T47D (cell line): ENCODE measurements at regions not wholly inside any gene's neighbourhood (a gene's known extent, or its start where the extent isn't known, plus 50 kb on each side); places are given as distances from the start of the nearest gene placed in this dataset.
"Not testable (repeated sequence)": the region's sequence is repeated elsewhere in the genome, so short reads cannot be mapped to it uniquely, and the experiment has no call there.

ENCODE experiments used
- DNase-seq, 2 experiments: peaks; one replicate each; pipeline versions ENCODE4 v3.0.0 to v3.0.0-alpha.2; 2011 to 2012; ENCODE audit warnings: low read depth in 1 of 2, low spot score in 1 of 2
- JUND ChIP-seq: IDR thresholded peaks from 2 replicates; pipeline ENCODE4 v1.6.1; 2012; ENCODE audit warnings: low read depth
- in situ Hi-C: cut with HindIII; loops from 2 replicates; pipeline ENCODE4 v1.10.0; 2016; ENCODE audit warnings: low sequenced_read_pairs, low pct_unique_long_range_greater_than_20kb

DNA sequence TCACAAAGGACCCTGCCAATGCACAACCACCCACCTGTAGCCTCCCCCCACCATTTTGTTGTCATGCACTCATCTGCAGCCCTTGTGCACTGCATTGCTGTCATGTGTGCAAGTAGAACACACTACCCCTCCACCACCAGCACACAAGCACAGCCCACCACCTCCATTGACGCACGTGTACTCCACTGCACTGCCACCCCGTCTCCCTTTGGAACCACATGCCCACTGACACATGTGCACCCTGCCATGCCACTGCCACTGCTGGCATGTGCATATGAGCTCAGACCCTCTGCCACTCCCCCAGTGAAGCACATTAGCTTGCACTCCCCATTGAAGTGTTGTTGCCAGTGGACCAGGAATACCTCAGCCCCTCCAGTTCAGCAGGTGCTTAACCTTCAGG, 530.3 kb upstream of the ACO1 start:
- in situ Hi-C loops: no loop called here
- TF ChIP-seq JUND: no peak
- DNase-seq: no peak

DNA sequence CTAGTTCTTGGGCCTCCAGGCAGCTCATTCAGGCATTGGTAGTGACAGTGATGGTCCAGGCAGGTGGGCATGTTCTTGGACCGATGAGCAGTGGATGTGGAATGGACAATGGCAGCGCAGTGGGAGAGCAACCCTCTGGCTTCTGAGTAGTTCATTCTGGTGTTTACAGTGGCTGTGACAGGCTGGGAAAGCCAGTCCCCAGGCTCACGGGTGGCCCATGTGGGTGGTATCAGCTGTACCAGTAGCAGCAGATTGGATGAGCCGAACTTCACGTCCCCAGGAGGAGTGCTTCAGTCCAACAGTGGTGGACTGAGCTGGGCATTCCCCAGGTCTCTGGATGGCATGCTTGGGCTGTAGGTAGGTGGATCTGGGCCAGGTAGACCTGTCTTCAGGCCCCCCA, 515.6 kb upstream of the ACO1 start:
- no peak for DNase-seq
- no peak for TF ChIP-seq JUND
- in situ Hi-C loops: no loop called here

DNA sequence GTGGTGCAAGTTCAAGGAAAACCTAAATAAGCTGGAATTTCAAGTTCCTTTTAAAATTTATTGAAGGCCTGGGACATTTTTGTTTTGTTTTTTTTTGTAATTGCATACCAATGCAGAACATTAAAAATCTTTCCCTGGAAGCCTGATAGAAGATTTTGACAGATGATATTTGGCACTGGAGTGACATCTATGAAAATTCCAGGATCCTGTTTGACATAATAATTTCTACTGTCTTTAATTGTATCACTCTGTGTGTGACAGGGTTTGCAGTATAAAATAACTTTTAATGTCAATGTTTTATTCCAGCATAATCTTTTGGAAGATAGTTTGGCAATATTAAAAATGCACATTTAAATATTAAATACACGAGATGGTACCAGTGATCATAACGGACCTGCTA, 514.2 kb upstream of the ACO1 start:
- no peak for TF ChIP-seq JUND
- in situ Hi-C loops: no loop called here
- no peak for DNase-seq

- no peak for DNase-seq
- in situ Hi-C loops: no loop called here
- no peak for TF ChIP-seq JUND
Observed at GRCh38 chr9:31873722-31874121, 510.7 kb upstream of the ACO1 start.

GRCh38 chr9:31894008-31894407, 490.4 kb upstream of the ACO1 start:
- TF ChIP-seq JUND: no peak
- in situ Hi-C loops: no loop called here
- no peak for DNase-seq

GRCh38 chr9:31908158-31908890, 476.1 kb upstream of the ACO1 start:
- in situ Hi-C loops: no loop called here
- TF ChIP-seq JUND: no peak
- DNase-seq: peak in 1 of 2 experiments; percentile 56

DNA sequence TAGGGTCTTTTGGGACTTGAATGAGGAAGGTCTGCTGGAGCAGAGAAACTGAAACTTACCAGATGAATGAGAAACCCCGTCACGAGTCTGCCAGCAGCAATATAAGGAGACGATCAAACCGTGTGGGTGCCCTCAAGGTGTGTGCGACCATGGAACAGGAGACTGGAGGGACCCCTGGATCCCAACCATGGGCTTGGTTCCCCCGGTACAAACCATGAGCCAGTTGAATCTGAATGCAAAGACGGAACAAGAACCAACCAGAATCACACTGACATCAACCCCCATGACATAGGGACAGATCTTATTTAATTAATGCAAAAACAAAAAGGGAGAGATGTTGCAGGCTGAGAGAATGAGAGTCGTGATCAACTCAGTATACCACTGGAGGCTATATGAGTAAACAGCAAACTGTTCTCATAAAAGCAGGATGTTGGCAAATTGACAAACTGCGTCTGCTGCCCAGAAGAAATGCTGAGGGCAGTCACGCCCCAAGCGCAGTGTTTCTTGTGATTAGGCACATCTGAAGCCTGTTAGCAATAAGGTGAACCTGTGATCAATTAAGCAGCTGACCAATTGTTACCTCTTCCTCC, 475.5 kb upstream of the ACO1 start:
- in situ Hi-C loops: no loop called here
- peak in 1 of 2 experiments; percentile 19 for DNase-seq
- TF ChIP-seq JUND: no peak

DNA sequence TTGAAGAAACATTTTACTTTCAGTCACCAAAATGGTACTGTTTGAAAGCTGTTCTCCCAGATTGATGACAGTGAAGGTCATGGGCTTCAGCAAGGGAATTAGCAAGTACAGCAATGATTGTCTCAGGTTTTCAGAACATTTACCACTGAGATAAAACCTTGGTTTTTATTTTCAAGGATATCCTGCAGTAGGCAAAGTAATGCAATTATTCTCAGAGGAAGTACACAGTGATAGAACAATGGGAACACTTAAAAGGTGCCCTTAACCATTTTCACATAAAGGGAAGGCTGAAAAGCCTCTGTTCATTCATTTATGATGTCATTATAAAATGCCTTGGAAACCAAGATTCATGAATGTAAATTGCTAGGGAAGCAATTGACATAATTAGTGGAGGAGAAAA, 471.8 kb upstream of the ACO1 start:
- in situ Hi-C loops: no loop called here
- TF ChIP-seq JUND: no peak
- DNase-seq: no peak

DNA sequence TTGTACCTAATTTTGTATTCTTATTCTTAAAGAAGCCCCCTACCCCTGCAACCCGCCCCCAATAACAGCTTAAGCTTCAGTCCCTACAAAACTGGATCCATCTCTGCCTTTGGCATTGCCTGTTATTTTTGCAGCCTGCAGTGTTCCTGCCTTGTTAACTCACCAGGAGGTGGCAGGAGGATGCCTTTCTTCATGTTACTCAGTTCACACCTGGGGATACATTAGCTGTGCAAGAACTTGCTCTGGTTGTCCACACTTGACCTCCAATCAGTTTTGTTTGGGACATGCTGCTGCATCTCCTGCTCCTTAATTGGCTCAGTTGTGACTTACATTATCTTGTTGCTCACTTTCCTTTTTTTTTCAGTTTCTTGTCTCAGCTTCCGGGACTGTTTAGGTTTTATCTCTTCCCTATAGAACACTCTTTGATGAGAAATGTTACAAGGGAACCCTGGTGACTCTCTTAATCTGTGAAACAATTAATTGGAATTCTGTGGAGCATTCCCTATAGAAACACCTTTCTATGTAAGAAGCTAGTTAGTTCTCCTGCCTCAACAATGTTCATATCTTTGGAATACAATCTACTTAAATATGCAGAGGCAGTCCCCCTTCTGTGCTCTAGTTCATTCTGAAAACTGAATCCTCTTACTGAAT, 467.7 kb upstream of the ACO1 start:
- TF ChIP-seq JUND: no peak
- in situ Hi-C loops: no loop called here
- peak; percentile 1 to 68 for DNase-seq

- DNase-seq: peak in 1 of 2 experiments; percentile 64
- in situ Hi-C loops: not testable (repeated sequence)
Observed at GRCh38 chr9:31937737-31938136, 446.7 kb upstream of the ACO1 start.

DNA sequence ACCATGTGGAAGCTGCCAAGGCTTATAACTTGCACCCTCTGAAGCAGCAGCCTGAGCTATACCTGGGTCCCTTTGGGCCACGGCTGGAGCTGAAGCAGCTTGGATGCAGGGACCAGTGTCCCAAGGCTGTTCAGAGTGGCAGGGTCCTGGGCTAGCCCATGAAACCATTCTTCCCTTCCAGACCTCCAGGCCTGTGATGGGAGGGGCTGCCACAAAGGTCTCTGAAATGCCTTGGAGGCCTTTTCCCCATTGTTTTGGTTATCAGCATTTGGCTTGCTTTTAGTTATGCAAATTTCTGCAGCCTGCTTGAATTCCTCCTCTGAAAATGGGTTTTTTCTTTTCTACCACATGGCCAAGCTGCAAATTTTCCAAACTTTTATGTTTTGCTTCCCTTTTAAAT, 433.7 kb upstream of the ACO1 start:
- TF ChIP-seq JUND: no peak
- DNase-seq: no peak
- in situ Hi-C loops: no loop called here

GRCh38 chr9:31958572-31958971, 425.9 kb upstream of the ACO1 start:
- in situ Hi-C loops: no loop called here
- no peak for TF ChIP-seq JUND

GRCh38 chr9:31969552-31969951, 414.9 kb upstream of the ACO1 start:
- in situ Hi-C loops: no loop called here
- DNase-seq: no peak
- no peak for TF ChIP-seq JUND

More at GRCh38 chr9:31958572-31958971, 425.9 kb upstream of the ACO1 start:
- no peak for DNase-seq

GRCh38 chr9:31983895-31984294, 400.5 kb upstream of the ACO1 start:
- no peak for DNase-seq
- in situ Hi-C loops: no loop called here
- TF ChIP-seq JUND: no peak
